Mucosa of rectum (tissue), 2 donors: ENCODE measurements at regions not wholly inside any gene's neighbourhood (a gene's known extent, or its start where the extent isn't known, plus 50 kb on each side); places are given as distances from the start of the nearest gene placed in this dataset.

Source experiments
- H3K27ac ChIP-seq, 2 donors: one replicate each; pipeline ENCODE4 v1.7.0; 2013; ENCODE audit warnings: inconsistent platforms in 2 of 2, low read depth in 2 of 2, low read length in 2 of 2
- H3K27me3 ChIP-seq, 2 donors: one replicate each; pipeline ENCODE4 v1.7.0; 2013; ENCODE audit warnings: low read length in 2 of 2; ENCODE audit not compliant: control insufficient read depth in 2 of 2, insufficient read depth in 2 of 2
- H3K36me3 ChIP-seq, 2 donors: one replicate each; pipeline ENCODE4 v1.7.0; 2013; ENCODE audit warnings: low read length in 2 of 2; ENCODE audit not compliant: control insufficient read depth in 2 of 2, insufficient read depth in 2 of 2
- H3K4me1 ChIP-seq, 2 donors: one replicate each; pipeline ENCODE4 v1.7.0; 2013; ENCODE audit warnings: low read length in 2 of 2, mild to moderate bottlenecking in 1 of 2; ENCODE audit not compliant: control insufficient read depth in 2 of 2, insufficient read depth in 2 of 2
- H3K4me3 ChIP-seq, 2 donors: one replicate each; pipeline ENCODE4 v1.7.0; 2013; ENCODE audit warnings: low read length in 2 of 2
- H3K9ac ChIP-seq, 2 donors: one replicate each; pipeline ENCODE4 v1.7.0; 2013; ENCODE audit warnings: low read length in 2 of 2, low read depth in 1 of 2, mild to moderate bottlenecking in 1 of 2
- H3K9me3 ChIP-seq, 2 donors: one replicate each; pipeline ENCODE4 v1.7.0; 2013; ENCODE audit warnings: low read length in 2 of 2; ENCODE audit not compliant: control insufficient read depth in 2 of 2
- donor health status: healthy.
- donor health status: Normal muscosa, but diverticular disease.

DNA sequence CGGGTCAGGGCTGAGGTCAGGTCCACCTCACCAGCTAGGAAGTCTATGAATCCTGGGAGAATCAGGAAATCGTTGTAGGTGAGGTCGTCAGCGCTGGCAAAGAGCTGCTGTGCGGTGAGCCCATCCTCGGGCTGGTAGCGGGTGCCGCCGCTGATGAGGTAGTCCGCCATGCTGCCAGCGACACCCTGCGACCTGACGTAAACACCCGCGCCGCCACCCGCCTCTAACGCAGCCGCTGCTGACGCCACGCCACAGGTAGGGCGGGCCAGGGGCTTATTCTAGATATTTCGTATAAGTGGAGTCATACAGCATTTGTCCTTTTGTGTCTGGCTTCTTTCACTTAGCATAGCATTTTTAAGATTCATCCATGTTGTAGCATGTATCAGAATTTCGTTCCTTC, 220.2 kb upstream of the ATP6AP2 start:
- no peak overlapping the region for H3K9ac ChIP-seq
- H3K27me3 ChIP-seq = peaks cover 0 to 2% of the 10 kb centered on the region in 2 donors
- no peaks in the 10 kb centered on the region for H3K4me1 ChIP-seq
- peaks cover 0 to 2% of the 10 kb centered on the region in 2 donors for H3K9me3 ChIP-seq
- no peak overlapping the region for H3K4me3 ChIP-seq
- no peaks in the 10 kb centered on the region for H3K36me3 ChIP-seq
- no peak overlapping the region for H3K27ac ChIP-seq

DNA sequence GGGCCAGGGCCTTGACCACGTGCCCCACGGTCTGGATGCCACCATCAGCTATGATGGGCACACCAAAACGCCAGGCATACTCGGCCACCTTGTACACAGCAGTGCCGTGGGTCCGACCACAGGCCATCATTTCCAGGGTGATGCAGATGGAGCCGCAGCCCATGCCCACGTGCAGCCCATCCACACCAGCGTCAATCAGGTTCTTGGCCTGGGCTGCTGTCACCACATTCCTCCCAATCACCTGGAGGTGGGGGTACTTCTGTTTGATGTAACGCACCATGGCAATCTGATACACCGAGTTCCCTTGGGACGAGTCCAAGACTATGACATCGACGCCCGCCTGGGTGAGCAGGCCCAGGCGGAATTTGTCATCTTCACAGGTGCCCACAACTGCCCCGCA, 221.2 kb upstream of the ATP6AP2 start:
- peaks cover 0 to 2% of the 10 kb centered on the region in 2 donors for H3K9me3 ChIP-seq
- H3K27me3 ChIP-seq = peaks cover 0 to 2% of the 10 kb centered on the region in 2 donors

DNA sequence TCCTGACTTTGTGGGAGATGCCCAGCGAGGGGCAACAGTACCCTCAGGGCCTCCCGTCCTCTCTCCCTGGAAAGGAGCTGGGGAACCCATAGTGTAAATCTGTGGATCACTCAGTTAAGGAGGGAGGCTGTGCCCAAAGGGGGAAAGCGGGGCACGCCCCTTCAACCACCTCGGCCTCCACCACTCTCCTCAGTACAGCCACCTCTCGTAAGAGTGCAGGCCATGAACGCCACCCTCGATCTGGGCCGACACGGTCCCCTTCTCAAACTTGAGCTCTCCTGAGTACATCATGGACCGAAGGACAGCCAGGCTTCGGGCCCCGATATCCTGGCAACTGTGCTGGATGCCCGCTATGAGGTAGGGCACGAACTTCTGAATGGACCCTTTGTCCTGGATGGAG, 221.8 kb upstream of the ATP6AP2 start:
- H3K4me1 ChIP-seq = no peaks in the 10 kb centered on the region
- peaks cover 0 to 2% of the 10 kb centered on the region in 2 donors for H3K9me3 ChIP-seq
- H3K27ac ChIP-seq = no peak overlapping the region
- H3K36me3 ChIP-seq = no peaks in the 10 kb centered on the region
- no peak overlapping the region for H3K4me3 ChIP-seq
- H3K27me3 ChIP-seq = peaks cover 0 to 2% of the 10 kb centered on the region in 2 donors
- no peak overlapping the region for H3K9ac ChIP-seq

More for the DNA sequence above, 221.2 kb upstream of the ATP6AP2 start:
- H3K4me1 ChIP-seq = no peaks in the 10 kb centered on the region
- H3K27ac ChIP-seq = no peak overlapping the region
- H3K4me3 ChIP-seq = no peak overlapping the region
- no peak overlapping the region for H3K9ac ChIP-seq
- no peaks in the 10 kb centered on the region for H3K36me3 ChIP-seq

DNA sequence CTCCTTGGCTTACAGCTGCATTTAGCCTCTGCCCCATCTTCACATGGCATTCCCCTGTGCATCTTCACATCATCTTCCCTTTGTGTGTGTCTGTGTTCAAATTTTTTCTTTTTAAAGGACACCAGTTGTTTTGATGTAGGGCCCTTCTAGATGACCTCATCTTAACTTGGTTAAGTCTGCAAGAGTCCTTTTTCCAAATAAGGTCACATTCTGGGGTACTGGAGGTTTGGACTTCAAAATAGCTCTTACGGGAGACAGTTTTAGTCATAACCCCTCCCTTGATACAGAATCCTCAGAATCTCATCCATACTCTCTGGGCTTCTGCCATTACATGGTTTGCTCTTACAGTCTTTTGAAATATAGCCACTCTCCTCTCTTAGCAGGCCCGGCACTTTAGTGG, 231.5 kb upstream of the ATP6AP2 start:
- Histone ChIP-seq H3K27me3 (no peaks in the 10 kb centered on the region), H3K9me3 (no peaks in the 10 kb centered on the region), H3K36me3 (no peaks in the 10 kb centered on the region), H3K4me3 (no peak overlapping the region), H3K4me1 (no peaks in the 10 kb centered on the region), H3K27ac (no peak overlapping the region), H3K9ac (no peak overlapping the region)

DNA sequence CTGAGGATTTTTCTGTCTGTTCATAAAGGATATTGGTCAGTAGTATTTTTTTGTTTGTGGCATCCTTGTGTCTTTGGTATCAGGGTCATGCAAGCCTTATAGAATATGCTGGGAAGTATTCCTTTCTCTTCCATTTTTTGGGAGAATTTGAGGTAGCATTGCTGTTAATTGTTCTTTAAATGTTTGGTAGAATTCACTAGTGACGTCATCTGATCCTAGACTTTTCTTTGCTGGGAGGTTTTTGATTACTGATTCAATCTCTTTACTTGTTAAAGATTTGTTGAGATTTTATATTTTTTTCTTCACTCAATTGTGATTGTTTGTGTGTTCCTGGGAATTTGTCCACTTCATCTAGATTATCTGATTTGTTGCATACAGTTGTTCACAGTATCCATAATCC, 234.4 kb upstream of the ATP6AP2 start:
- Histone ChIP-seq H3K36me3 (no peaks in the 10 kb centered on the region), H3K9me3 (no peaks in the 10 kb centered on the region), H3K27ac (no peak overlapping the region), H3K4me3 (no peak overlapping the region), H3K4me1 (no peaks in the 10 kb centered on the region), H3K27me3 (peaks cover 0 to 3% of the 10 kb centered on the region in 2 donors), H3K9ac (no peak overlapping the region)

DNA sequence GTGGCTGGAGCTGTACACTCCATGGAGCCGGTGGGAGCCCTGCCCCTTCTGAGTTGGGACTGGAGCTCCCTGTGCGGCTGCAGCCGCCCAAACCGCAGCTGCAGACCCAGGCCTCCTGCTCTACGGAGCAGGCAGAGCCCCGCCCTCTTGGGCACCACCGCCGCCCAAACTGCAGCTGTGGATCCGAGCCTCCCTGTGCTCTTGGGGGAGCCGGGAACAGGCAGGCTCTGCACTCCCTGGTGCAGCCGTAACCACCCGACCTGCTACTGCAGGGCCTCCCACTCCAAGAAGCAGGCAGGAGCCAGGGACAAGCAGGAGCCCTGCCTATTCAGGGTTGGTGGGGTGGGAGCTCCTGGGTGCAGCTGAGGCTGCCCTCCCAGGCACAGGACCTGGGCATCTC, 237.5 kb upstream of the ATP6AP2 start:
- Histone ChIP-seq H3K36me3 (no peaks in the 10 kb centered on the region), H3K27ac (no peak overlapping the region), H3K4me3 (no peak overlapping the region), H3K9ac (no peak overlapping the region), H3K4me1 (no peaks in the 10 kb centered on the region), H3K9me3 (no peaks in the 10 kb centered on the region), H3K27me3 (peaks cover 3% of the 10 kb centered on the region in 2 donors)

DNA sequence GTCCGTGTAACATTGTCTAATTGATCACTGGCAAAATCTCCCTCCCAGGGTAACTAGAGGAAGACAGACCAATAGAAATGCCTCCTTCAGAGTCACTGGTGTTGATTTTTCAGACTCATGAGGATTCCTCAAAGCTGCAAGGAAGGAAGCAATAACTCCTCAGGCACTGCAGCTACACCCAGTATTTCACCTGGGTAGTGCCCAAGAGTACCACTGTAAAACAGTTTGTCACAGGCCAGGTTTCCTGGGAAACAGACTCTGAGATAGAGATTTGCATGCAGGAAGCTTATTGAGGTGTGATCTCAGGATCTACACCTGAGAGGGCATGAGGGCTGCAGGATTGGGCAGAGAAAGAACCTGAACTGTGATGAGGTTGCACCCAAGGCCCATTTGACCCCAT, 240.7 kb upstream of the ATP6AP2 start:
- H3K9ac ChIP-seq = no peak overlapping the region
- peaks cover 3% of the 10 kb centered on the region in 2 donors for H3K27me3 ChIP-seq
- no peaks in the 10 kb centered on the region for H3K4me1 ChIP-seq
- no peaks in the 10 kb centered on the region for H3K9me3 ChIP-seq
- no peaks in the 10 kb centered on the region for H3K36me3 ChIP-seq
- no peak overlapping the region for H3K4me3 ChIP-seq
- H3K27ac ChIP-seq = no peak overlapping the region

DNA sequence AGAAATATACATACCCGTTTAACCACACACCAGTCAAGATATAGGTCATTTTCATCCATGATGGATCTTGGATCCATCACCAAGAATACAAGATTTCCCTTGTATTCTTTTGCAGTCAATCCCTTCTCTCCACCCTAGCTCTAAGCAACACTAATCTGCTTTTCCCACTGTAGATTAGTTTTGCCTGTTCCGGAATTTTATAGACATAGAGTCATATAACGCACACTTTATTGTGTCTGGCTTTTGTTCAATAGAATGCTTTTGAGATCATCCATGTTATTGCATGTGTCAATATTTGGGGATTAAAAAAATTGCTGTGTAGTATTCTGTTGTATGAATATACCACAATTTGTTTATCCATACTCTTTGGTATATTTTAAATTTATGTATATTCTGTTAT, 235.6 kb upstream of the BCOR start:
- H3K27me3 ChIP-seq = no peaks in the 10 kb centered on the region
- H3K27ac ChIP-seq = no peak overlapping the region
- no peak overlapping the region for H3K9ac ChIP-seq
- peaks cover 0 to 4% of the 10 kb centered on the region in 2 donors for H3K4me1 ChIP-seq
- no peaks in the 10 kb centered on the region for H3K36me3 ChIP-seq
- no peak overlapping the region for H3K4me3 ChIP-seq
- no peaks in the 10 kb centered on the region for H3K9me3 ChIP-seq

DNA sequence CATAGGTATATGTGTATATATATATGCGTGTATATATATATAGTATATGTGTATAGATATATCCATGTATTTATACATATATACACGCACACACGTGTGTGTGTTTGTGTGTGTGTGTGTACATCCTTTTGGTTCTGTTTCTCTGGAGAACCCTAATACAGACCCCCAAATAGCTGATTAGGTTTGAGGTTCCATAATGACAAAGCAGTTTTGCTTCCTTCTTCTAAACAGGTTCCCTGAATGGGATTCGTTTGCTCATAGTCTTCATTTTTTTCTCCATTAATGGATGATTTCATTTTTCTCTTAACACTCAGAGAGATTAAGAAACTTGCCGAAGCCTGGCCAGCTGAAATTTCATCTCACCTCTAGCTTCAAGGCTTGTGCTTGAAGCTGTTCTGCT, 234.0 kb upstream of the BCOR start:
- Histone ChIP-seq H3K27ac (no peak overlapping the region), H3K4me3 (no peak overlapping the region), H3K36me3 (no peaks in the 10 kb centered on the region), H3K27me3 (peaks cover 0 to 4% of the 10 kb centered on the region in 2 donors), H3K9me3 (no peaks in the 10 kb centered on the region), H3K9ac (no peak overlapping the region), H3K4me1 (peaks cover 0 to 4% of the 10 kb centered on the region in 2 donors)

DNA sequence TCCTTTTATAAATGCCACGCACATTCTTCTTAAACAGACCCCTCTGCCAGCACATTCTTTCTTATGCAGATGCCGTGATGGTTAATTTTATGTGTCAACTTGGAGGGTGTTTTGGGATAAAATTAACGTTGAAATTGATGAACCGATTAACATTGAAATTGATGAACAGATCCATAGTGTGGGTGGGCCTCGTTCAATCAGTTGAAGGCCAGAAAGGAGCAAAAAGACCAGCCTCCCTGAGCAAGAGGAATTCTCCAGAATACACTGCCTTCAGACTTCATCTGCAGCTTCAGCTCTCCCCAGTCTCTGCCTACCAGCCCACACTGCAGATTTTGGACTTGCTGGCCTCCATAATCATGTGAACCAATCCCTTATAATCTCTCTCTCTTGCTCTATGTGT, 233.6 kb upstream of the BCOR start:
- peaks cover 0 to 4% of the 10 kb centered on the region in 2 donors for H3K4me1 ChIP-seq
- H3K36me3 ChIP-seq = no peaks in the 10 kb centered on the region
- no peak overlapping the region for H3K27ac ChIP-seq
- H3K9ac ChIP-seq = no peak overlapping the region
- no peak overlapping the region for H3K4me3 ChIP-seq
- H3K27me3 ChIP-seq = peaks cover 0 to 4% of the 10 kb centered on the region in 2 donors
- no peaks in the 10 kb centered on the region for H3K9me3 ChIP-seq

DNA sequence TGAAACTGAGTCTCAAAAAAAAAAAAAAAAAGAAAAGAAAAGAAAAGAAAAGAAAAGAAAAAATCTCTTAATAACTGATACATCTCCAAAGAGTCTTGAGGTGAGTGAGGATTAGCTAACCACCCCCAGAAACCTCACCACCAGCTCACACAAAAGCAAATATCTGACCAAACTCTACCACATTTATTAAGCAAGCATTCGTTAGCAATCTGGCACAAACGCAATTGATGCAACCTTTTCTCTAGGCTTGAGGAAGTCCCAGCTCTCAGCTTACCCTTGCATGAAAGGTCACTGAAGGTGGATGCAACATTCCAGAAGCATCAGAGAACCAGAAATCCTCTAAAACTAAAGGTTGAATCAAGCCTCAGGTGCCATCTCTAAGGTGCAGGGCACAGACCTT, 231.9 kb upstream of the BCOR start:
- no peak overlapping the region for H3K9ac ChIP-seq
- peaks cover 0 to 4% of the 10 kb centered on the region in 2 donors for H3K27me3 ChIP-seq
- no peak overlapping the region for H3K27ac ChIP-seq
- peaks cover 0 to 4% of the 10 kb centered on the region in 2 donors for H3K4me1 ChIP-seq
- no peak overlapping the region for H3K4me3 ChIP-seq
- no peaks in the 10 kb centered on the region for H3K9me3 ChIP-seq
- no peaks in the 10 kb centered on the region for H3K36me3 ChIP-seq
